ENCODE measurements at regions not wholly inside any gene's neighbourhood (a gene's known extent, or its start where the extent isn't known, plus 50 kb on each side); places are given as distances from the start of the nearest gene placed in this dataset.

GRCh38 chr12:28885928-28886327 is 263.1 kb upstream of the FAR2 start:
- no peak for DNase-seq

DNA sequence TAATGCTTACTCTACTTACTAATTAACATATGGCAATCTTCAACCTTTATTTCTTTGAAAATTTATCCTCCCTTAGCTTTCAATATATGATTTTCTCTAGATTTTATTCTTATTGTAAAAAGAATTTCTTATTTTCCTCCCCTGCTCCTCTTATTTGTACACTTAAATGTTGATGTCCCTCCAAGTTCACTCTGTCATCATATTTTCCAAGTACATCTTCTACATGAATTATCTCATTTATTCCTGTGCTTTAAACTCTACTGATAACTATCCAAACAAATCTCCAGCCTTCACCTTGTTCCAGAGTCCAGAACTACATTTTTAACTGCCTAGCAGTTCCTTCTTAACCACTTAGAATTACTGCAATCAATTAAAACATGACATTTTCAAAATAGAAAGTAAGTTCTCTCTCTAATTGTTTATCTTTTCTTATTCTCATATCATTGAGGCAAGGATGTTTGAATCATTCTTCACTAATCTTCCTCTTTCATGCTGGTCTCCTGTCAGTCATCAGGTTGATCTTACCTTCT is 261.6 kb upstream of the FAR2 start:
- no peak for DNase-seq

DNA sequence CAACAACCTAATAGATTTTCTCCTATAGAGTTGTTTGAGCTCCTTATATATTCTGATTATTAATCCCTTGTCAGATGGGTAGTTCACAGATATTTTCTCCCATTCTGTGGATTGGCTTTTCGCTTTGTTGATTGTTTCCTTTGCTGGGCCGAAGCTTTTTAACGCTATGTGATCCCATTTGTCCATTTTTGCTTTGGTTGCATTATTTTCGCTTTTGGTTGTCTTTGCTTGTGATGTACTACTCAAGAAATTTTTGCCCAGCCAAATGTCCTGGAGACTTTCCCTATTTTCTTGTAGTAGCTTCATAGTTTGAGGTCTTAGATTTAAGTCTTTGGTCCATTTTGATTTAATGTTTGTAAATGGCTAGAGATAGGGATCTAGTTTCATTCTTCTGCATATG is 258.4 kb upstream of the FAR2 start:
- no peak for DNase-seq

GRCh38 chr12:28891126-28891525 is 258.0 kb upstream of the FAR2 start:
- DNase-seq: no peak

- no peak for DNase-seq
Observed at GRCh38 chr12:28893365-28893764, 255.7 kb upstream of the FAR2 start.

DNA sequence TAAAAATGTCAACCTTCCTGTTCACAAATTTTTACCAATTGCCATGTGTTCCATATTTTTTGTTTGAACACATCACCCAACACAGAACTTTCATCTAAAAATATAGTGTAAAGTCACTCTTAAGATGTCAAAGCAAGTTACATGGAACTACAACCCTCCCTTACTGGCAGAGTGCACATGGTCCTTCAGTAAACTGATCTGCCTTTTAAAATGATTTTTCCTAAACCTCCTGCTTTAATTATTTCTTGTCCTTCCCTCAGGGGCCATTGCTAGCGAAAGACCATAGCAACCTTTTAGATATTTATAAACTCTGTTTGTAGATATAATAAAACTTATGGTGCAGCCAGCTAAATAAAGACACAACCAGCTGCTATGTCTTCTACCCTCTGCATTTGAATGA is 255.2 kb upstream of the FAR2 start:
- no peak for DNase-seq

DNA sequence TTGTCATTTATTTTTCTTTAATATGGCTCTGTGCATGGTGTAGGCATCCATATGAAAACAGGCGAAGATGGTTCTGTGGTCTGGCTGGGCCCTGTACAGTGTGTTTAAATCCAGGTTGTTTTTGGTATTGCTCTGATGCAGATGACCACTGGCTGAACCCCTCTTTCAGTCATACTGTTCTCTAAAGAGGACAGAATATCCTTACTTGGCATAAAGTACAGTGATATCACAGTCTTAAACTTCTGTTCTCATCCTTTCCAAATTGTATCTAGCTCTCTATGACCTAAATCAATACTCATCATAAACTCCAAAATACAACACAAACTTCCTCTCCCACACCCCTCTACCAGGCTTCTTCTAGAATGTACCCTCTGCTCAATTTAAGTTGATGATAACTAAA is 252.7 kb upstream of the FAR2 start:
- DNase-seq: no peak

- DNase-seq: no peak
Observed at GRCh38 chr12:28898038-28898437, 251.0 kb upstream of the FAR2 start.

- DNase-seq: no peak
Observed at GRCh38 chr12:28899951-28900350, 249.1 kb upstream of the FAR2 start.

DNA sequence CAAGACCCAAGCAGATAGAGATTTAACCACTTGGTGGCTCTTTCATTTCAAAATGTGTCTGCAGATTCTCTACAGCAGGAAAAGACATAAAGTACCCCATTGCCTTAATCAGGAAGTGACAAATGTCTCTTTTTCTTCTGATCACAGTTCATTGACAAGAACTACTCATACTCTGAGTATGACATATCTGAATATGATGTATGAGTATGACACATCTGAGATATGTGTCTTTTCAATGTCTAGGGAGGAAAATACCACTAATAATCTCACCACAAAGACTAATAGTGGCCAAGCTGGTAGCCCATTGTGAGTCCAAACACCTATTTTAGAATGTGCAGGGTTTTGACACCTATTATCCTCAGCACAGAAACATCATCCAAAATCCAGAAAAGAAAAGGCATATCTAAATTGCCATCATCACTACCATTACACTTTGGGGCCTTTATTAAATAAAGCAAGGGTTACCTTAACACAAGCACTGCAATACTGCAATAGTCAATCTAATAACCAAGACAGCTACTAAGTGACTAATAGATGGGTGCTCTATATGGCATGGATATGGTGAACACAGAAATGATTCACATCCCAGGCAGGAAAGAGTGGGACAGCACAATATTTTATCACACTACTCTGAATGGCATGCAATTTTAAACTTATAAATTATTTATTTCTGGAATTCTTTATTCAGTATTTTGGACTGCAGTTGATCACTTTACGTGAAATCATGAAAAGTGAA is 243.7 kb upstream of the FAR2 start:
- no peak for DNase-seq

GRCh38 chr12:28908646-28909045 is 240.4 kb upstream of the FAR2 start:
- DNase-seq: no peak

DNA sequence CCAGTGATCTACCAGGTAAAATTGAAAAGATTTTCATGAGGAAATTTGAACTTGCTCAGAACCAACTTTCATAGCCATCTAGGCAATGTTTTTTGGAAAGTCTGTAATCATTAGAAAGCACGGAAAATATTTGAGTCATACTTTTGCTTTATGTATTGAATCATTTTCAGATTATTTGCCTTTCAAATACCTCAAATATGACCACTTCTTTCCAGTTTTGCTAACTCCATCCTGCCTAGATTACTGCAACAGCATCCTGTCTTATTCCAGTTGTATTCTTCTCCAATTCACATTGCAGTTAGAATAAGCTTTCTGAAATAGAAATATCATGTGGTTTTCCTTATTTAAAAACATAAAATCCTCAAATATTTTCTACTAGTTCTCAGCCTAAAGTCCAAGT is 239.8 kb upstream of the FAR2 start:
- no peak for DNase-seq

- DNase-seq: no peak
Observed at GRCh38 chr12:28925719-28926376, 223.2 kb upstream of the FAR2 start.

DNA sequence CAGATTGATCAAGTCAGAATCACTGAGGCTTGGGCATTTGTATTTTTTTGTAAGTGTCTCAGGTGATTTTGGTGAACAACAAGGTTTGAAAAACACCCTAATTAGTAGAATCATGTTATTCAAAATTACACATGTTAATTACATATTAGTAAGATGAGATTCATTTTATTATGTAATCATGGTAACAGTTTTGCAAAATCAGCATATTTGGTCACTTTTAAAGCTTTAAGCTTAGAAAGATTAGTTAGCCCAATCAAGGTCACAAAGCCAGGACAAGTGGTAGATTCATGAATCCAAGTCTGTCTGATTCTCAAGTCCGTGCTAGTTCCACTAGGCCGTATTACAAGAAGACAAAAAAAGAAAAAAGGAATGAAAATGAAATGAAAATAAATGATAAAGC is 218.4 kb upstream of the FAR2 start:
- DNase-seq: no peak

- no peak for DNase-seq
Observed at GRCh38 chr12:28933176-28933575, 215.9 kb upstream of the FAR2 start.

- DNase-seq: no peak
Observed at GRCh38 chr12:28933864-28934527, 215.1 kb upstream of the FAR2 start.

DNA sequence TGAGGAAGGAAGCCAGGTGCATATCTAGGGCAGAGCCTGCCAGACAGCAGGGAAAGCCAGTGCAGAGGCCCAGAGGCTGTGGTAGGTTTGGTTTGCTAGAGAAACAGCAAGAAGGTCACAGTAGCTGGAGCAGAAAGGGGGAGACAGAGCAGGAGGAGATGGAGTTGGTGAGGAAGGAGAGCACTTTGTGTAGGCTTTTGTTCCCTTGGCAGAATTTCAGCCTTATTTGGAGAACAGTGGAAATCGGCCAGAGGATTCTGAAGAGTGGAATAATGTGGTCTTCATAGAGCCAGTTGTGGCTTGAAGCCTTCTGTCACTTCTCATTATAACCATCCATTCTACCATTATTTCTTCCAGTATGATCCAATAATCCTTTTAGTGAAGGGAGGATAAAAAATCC is 212.9 kb upstream of the FAR2 start:
- no peak for DNase-seq

DNA sequence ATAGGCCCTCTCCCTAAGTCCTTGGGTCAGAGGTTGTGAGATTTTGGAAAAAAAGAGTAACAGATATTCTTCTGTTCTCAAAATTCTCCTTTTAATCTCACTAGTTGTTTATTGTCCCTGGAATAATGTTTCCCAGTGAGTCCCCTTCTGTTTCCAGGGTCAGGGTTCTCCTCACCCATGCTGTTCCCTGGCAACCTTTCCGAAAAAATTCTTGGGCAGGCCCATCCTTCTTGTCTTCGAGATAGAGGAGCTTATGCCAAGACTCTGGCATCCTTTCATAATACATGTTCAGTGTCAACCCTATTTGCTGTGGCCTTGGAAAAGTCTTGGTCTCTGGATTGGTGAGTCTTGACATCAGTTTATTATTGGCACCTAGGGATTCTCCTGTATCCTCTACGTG is 212.4 kb upstream of the FAR2 start:
- DNase-seq: no peak

DNA sequence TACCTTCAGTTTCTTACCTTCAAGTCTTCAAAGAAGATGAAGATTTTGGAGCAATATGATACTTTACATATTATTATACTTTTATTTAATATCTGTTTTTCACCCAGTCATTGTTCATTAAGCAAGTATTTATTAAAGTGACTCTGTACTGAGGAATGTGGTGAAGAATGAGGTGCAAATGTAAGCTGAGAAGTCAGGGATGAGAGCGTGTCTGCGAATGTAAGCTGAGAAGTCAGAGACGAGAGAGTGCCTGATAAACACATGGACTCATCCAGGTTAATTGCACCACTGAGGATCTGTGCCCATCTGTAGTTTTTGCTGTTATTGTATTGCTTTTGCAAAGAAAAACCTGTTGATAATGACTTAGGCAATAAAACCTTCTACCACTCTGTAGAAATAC is 211.9 kb upstream of the FAR2 start:
- no peak for DNase-seq

GRCh38 chr12:28938056-28938455 is 211.0 kb upstream of the FAR2 start:
- no peak for DNase-seq

GRCh38 chr12:28938581-28939235 is 210.4 kb upstream of the FAR2 start:
- DNase-seq: no peak

GRCh38 chr12:28939427-28939826 is 209.7 kb upstream of the FAR2 start:
- no peak for DNase-seq

- DNase-seq: no peak
Observed at GRCh38 chr12:28941248-28941647, 207.8 kb upstream of the FAR2 start.

DNA sequence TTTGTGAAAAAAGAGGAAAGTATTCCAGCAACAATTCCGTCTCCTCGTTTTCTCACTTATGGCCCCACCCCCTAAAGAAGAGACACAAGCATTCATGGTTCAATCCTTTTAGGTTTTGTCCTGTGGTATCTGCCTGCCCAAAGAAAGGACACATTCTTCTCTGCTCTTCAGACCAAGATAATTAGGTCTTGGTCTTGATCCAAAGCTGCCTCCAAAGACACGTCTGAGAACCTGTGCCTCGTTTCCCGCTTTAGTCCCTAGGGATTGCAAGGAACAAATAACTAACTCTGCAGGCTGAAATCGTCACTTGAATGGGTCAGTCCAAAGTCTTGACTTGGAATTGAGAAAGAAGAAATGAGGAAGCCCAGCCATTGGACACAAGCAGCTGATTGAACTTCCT is 202.7 kb upstream of the FAR2 start:
- no peak for DNase-seq

All from RPMI8226 (cell line).